ENCODE measurements at regions not wholly inside any gene's neighbourhood (a gene's known extent, or its start where the extent isn't known, plus 50 kb on each side); places are given as distances from the start of the nearest gene placed in this dataset.

DNA sequence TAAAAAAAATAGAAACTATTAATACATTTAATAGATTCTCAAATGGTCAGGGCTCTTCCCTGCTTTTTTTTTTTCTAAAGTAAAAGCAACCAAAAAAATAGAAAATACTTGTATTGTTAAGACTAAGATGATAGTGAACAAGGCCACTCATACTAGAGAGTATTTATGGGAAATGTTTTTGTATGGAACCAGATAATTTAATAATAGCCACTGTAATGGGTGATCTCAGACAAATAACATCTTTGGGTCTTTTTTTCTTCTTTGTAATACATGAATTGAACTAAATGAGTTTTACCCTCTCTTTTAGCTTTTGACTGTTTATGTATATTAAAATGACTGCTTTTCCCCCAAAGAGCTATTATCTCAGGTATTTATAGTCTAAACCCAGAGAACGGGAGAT, 92.1 kb upstream of the ELOVL6 start:
- peaks cover 2% of the 10 kb centered on the region for H3K27me3 ChIP-seq (ENCODE audit: insufficient read depth, low read length)
- no peak for FAIRE-seq
- Mint-ChIP-seq H3K27ac (ENCODE audit: unreplicated experiment) (no peak overlapping the region), H3K36me3 (ENCODE audit: low read depth, unreplicated experiment) (no peaks in the 10 kb centered on the region), H3K9me3 (ENCODE audit: unreplicated experiment) (no peaks in the 10 kb centered on the region), H3K27me3 (ENCODE audit: low read depth, unreplicated experiment) (peaks cover 3% of the 10 kb centered on the region), H3K4me1 (ENCODE audit: low read depth, unreplicated experiment) (peaks cover 3% of the 10 kb centered on the region), H3K4me3 (ENCODE audit: unreplicated experiment) (no peak overlapping the region)
- H4K20me1 ChIP-seq (ENCODE audit: insufficient read depth, low read length): no peaks in the 10 kb centered on the region
- no peak overlapping the region for H3K4me2 ChIP-seq (ENCODE audit: low read length)
- H3K9me3 ChIP-seq (ENCODE audit: insufficient read depth, low read depth, low read length): no peaks in the 10 kb centered on the region
- no peak overlapping the region for H2AFZ ChIP-seq (ENCODE audit: low read depth, low read length)
- H3K4me1 ChIP-seq (ENCODE audit: insufficient read depth, low read length): peaks cover 10% of the 10 kb centered on the region
- H3K9ac ChIP-seq (ENCODE audit: low read length): no peak overlapping the region
- H3K4me3 ChIP-seq (ENCODE audit: insufficient read depth, low read depth, low read length): no peak overlapping the region
- TF ChIP-seq EZH2 (IDR thresholded peaks at IDR 0.05; ENCODE audit: insufficient read depth, low read length): no peak
- TF ChIP-seq CTCF (IDR thresholded peaks at IDR 0.05; ENCODE audit: insufficient read depth, low read depth, low read length): no peak
- H3K27ac ChIP-seq (ENCODE audit: low read depth, low read length): no peak overlapping the region
- no peaks in the 10 kb centered on the region for H3K36me3 ChIP-seq (ENCODE audit: insufficient read depth, low read length)
- H3K79me2 ChIP-seq (ENCODE audit: insufficient read depth, low read length): no peaks in the 10 kb centered on the region
- no peak for DNase-seq (ENCODE audit: low read depth)

GRCh38 chr4:110289601-110290100, 91.2 kb upstream of the ELOVL6 start:
- H3K27me3 Mint-ChIP-seq (ENCODE audit: low read depth, unreplicated experiment): peaks cover 3% of the 10 kb centered on the region
- no peak overlapping the region for H2AFZ ChIP-seq (ENCODE audit: low read depth, low read length)
- H3K27ac ChIP-seq (ENCODE audit: low read depth, low read length): no peak overlapping the region
- H4K20me1 ChIP-seq (ENCODE audit: insufficient read depth, low read length): no peaks in the 10 kb centered on the region
- no peaks in the 10 kb centered on the region for H3K9me3 Mint-ChIP-seq (ENCODE audit: unreplicated experiment)
- DNase-seq (ENCODE audit: low read depth): peak; percentile 42
- no peak overlapping the region for H3K4me3 Mint-ChIP-seq (ENCODE audit: unreplicated experiment)
- H3K36me3 Mint-ChIP-seq (ENCODE audit: low read depth, unreplicated experiment): no peaks in the 10 kb centered on the region
- no peak overlapping the region for H3K4me2 ChIP-seq (ENCODE audit: low read length)
- TF ChIP-seq CTCF (IDR thresholded peaks at IDR 0.05; ENCODE audit: insufficient read depth, low read depth, low read length): no peak
- TF ChIP-seq EZH2 (IDR thresholded peaks at IDR 0.05; ENCODE audit: insufficient read depth, low read length): no peak
- H3K9ac ChIP-seq (ENCODE audit: low read length): no peak overlapping the region
- H3K9me3 ChIP-seq (ENCODE audit: insufficient read depth, low read depth, low read length): no peaks in the 10 kb centered on the region
- H3K27me3 ChIP-seq (ENCODE audit: insufficient read depth, low read length): no peaks in the 10 kb centered on the region
- H3K27ac Mint-ChIP-seq (ENCODE audit: unreplicated experiment): no peak overlapping the region
- H3K4me1 ChIP-seq (ENCODE audit: insufficient read depth, low read length): peaks cover 10% of the 10 kb centered on the region
- H3K4me1 Mint-ChIP-seq (ENCODE audit: low read depth, unreplicated experiment): peaks cover 3% of the 10 kb centered on the region
- H3K36me3 ChIP-seq (ENCODE audit: insufficient read depth, low read length): no peaks in the 10 kb centered on the region
- no peak for FAIRE-seq
- no peak overlapping the region for H3K4me3 ChIP-seq (ENCODE audit: insufficient read depth, low read depth, low read length)
- H3K79me2 ChIP-seq (ENCODE audit: insufficient read depth, low read length): no peaks in the 10 kb centered on the region

DNA sequence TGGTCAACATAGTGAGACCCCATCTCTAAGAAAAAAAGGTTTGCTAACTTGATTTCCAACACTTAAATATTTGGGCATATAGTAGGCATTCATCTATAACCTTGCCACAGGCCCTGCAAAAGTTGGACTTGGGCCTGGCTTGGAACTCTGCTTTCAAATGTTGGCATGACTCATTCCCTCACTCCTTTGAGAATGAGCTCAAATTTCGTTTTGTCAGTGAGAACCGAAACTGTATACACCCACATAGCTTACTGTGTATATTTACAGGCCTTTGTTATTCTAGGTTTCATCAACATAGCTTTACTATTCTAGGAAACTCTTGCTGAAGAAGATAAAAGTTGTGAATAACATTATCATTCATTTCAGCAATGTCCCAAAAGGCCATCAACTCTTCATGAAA, 88.7 kb upstream of the ELOVL6 start:
- H3K27me3 ChIP-seq (ENCODE audit: insufficient read depth, low read length): no peaks in the 10 kb centered on the region
- Mint-ChIP-seq H3K9me3 (ENCODE audit: unreplicated experiment) (no peaks in the 10 kb centered on the region), H3K4me3 (ENCODE audit: unreplicated experiment) (no peak overlapping the region), H3K4me1 (ENCODE audit: low read depth, unreplicated experiment) (no peaks in the 10 kb centered on the region), H3K27me3 (ENCODE audit: low read depth, unreplicated experiment) (peaks cover 9% of the 10 kb centered on the region), H3K27ac (ENCODE audit: unreplicated experiment) (no peak overlapping the region), H3K36me3 (ENCODE audit: low read depth, unreplicated experiment) (no peaks in the 10 kb centered on the region)
- DNase-seq (ENCODE audit: low read depth) (peak; percentile 82), FAIRE-seq (peak; percentile 78)
- H4K20me1 ChIP-seq (ENCODE audit: insufficient read depth, low read length): no peaks in the 10 kb centered on the region
- H2AFZ ChIP-seq (ENCODE audit: low read depth, low read length): no peak overlapping the region
- H3K36me3 ChIP-seq (ENCODE audit: insufficient read depth, low read length): no peaks in the 10 kb centered on the region
- H3K4me2 ChIP-seq (ENCODE audit: low read length): peak overlapping the region; percentile 45
- no peaks in the 10 kb centered on the region for H3K9me3 ChIP-seq (ENCODE audit: insufficient read depth, low read depth, low read length)
- TF ChIP-seq CTCF (IDR thresholded peaks at IDR 0.05; ENCODE audit: insufficient read depth, low read depth, low read length): no peak
- no peak for TF ChIP-seq EZH2 (IDR thresholded peaks at IDR 0.05; ENCODE audit: insufficient read depth, low read length)
- no peak overlapping the region for H3K4me3 ChIP-seq (ENCODE audit: insufficient read depth, low read depth, low read length)
- no peaks in the 10 kb centered on the region for H3K79me2 ChIP-seq (ENCODE audit: insufficient read depth, low read length)
- peaks cover 10% of the 10 kb centered on the region for H3K4me1 ChIP-seq (ENCODE audit: insufficient read depth, low read length)
- no peak overlapping the region for H3K9ac ChIP-seq (ENCODE audit: low read length)
- no peak overlapping the region for H3K27ac ChIP-seq (ENCODE audit: low read depth, low read length)

Measured in astrocyte (in vitro differentiated cells and primary cell).